Hepatocyte (in vitro differentiated cells): ENCODE measurements at regions not wholly inside any gene's neighbourhood (a gene's known extent, or its start where the extent isn't known, plus 50 kb on each side); places are given as distances from the start of the nearest gene placed in this dataset.

Experiments
- DNase-seq: peaks from one replicate; pipeline ENCODE4 v3.0.0-alpha.2; 2016; ENCODE audit warnings: low spot score
- H2AFZ ChIP-seq: fragments of 200-600 bp; sonication (generic); 2 replicates; pipeline ENCODE4 v1.6.0; 2016; ENCODE audit warnings: antibody characterized with exemption, mild to moderate bottlenecking
- H3K27ac ChIP-seq: fragments of 200-600 bp; sonication (generic); 2 replicates; pipeline ENCODE4 v1.5.1; 2016; ENCODE audit warnings: mild to moderate bottlenecking
- H3K27me3 ChIP-seq: fragments of 200-600 bp; sonication (generic); 2 replicates; pipeline ENCODE4 v1.6.1; 2016
- H3K36me3 ChIP-seq: fragments of 200-600 bp; sonication (generic); replicated peaks from 2 replicates; pipeline ENCODE4 v1.5.1; 2016; ENCODE audit warnings: low read depth; ENCODE audit not compliant: insufficient read depth
- H3K4me1 ChIP-seq: fragments of 200-600 bp; sonication (generic); 2 replicates; pipeline ENCODE4 v1.5.1; 2016; ENCODE audit warnings: mild to moderate bottlenecking, moderate library complexity; ENCODE audit not compliant: insufficient read depth
- H3K4me2 ChIP-seq: fragments of 200-600 bp; sonication (generic); 2 replicates; pipeline ENCODE4 v1.6.0; 2016
- H3K4me3 ChIP-seq: fragments of 200-600 bp; sonication (generic); 2 replicates; pipeline ENCODE4 v1.5.1; 2016; ENCODE audit warnings: mild to moderate bottlenecking
- H3K79me2 ChIP-seq: fragments of 200-600 bp; sonication (generic); 2 replicates; pipeline ENCODE4 v1.6.0; 2017; ENCODE audit warnings: mild to moderate bottlenecking
- H3K9me2 ChIP-seq: fragments of 200-600 bp; sonication (generic); replicated peaks from 2 replicates; pipeline ENCODE4 v1.6.0; 2017; ENCODE audit warnings: mild to moderate bottlenecking; ENCODE audit not compliant: insufficient read depth
- H3K9me3 ChIP-seq: fragments of 200-600 bp; sonication (generic); 2 replicates; pipeline ENCODE4 v1.5.1; 2016; ENCODE audit warnings: low read depth, mild to moderate bottlenecking
- H4K20me1 ChIP-seq: fragments of 200-600 bp; sonication (generic); 2 replicates; pipeline ENCODE4 v1.6.0; 2016; ENCODE audit warnings: mild to moderate bottlenecking; ENCODE audit not compliant: insufficient read depth, poor library complexity, severe bottlenecking
- EZH2 ChIP-seq: fragments of 200-600 bp; sonication (generic); IDR thresholded peaks from 2 replicates; pipeline ENCODE4 v1.6.1; 2016; ENCODE audit warnings: antibody characterized with exemption, mild to moderate bottlenecking, borderline replicate concordance
- EZH2phosphoT487 ChIP-seq: fragments of 200-600 bp; sonication (generic); IDR thresholded peaks from one replicate; pipeline ENCODE4 v1.6.1; 2018; ENCODE audit warnings: antibody characterized with exemption, mild to moderate bottlenecking, low read depth, moderate library complexity; ENCODE audit not compliant: unreplicated experiment, severe bottlenecking
- WGBS: methylation state at CpG from one replicate; pipeline ENCODE4 v1.1.6; 2016; ENCODE audit warnings: low lambda C conversion rate; ENCODE audit errors: missing lambda C conversion rate; 5-methylcytosine and 5-hydroxymethylcytosine counted together
- TF ChIP-seq, protein P1 (sequence below): fragments of 200-600 bp; sonication (generic); IDR thresholded peaks from 2 replicates; pipeline ENCODE4 v1.5.1; 2016; ENCODE audit warnings: antibody characterized with exemption, mild to moderate bottlenecking; ENCODE audit not compliant: poor library complexity

DNA sequence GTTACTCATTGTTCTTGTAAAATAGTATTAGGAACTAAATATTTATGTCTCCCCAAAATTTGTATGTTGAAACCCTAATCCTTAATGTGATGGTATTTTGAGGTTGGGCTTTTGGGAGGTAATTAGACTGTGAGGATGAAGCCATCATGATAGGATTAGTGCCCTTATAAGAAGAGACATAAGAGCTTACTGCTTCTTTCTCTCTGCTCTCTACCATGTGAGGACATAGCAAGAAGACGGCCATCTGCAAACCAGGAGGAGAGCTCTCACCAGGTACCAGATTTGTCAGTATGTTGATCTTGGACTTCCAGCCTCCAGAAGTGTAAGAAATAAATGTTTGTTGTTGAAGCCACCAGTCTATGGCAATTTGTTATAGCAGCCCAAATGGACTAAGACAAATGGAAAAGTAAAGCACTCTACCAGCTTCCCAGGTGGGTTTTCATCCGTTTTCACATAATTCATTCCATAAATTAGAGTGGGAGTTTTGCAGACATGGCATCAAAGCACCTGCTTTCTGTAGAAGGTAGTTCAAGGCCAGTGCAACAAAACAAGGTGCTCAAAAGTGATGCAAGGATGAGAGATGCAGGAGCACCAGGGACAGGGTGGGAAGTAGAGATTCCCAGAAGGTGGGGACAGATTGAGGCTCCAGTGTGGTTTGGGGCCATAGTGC lies 70.7 kb downstream of the MYCN start:
- DNase-seq: no peak
- Histone ChIP-seq H2AFZ (no peak overlapping the region), H3K27ac (no peak overlapping the region), H3K9me2 (no peaks in the 10 kb centered on the region), H3K27me3 (no peaks in the 10 kb centered on the region), H3K36me3 (no peaks in the 10 kb centered on the region), H3K79me2 (no peaks in the 10 kb centered on the region), H4K20me1 (no peaks in the 10 kb centered on the region), H3K4me1 (peaks cover 12% of the 10 kb centered on the region), H3K4me2 (no peak overlapping the region), H3K4me3 (no peak overlapping the region), H3K9me3 (no peaks in the 10 kb centered on the region)
- WGBS: 95% methylated on average over 2 of the region's 2 CpGs
- no peak for TF ChIP-seq EZH2phosphoT487
- no peak for TF ChIP-seq EZH2
- TF ChIP-seq, protein P1, sequence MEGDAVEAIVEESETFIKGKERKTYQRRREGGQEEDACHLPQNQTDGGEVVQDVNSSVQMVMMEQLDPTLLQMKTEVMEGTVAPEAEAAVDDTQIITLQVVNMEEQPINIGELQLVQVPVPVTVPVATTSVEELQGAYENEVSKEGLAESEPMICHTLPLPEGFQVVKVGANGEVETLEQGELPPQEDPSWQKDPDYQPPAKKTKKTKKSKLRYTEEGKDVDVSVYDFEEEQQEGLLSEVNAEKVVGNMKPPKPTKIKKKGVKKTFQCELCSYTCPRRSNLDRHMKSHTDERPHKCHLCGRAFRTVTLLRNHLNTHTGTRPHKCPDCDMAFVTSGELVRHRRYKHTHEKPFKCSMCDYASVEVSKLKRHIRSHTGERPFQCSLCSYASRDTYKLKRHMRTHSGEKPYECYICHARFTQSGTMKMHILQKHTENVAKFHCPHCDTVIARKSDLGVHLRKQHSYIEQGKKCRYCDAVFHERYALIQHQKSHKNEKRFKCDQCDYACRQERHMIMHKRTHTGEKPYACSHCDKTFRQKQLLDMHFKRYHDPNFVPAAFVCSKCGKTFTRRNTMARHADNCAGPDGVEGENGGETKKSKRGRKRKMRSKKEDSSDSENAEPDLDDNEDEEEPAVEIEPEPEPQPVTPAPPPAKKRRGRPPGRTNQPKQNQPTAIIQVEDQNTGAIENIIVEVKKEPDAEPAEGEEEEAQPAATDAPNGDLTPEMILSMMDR: no peak

DNA sequence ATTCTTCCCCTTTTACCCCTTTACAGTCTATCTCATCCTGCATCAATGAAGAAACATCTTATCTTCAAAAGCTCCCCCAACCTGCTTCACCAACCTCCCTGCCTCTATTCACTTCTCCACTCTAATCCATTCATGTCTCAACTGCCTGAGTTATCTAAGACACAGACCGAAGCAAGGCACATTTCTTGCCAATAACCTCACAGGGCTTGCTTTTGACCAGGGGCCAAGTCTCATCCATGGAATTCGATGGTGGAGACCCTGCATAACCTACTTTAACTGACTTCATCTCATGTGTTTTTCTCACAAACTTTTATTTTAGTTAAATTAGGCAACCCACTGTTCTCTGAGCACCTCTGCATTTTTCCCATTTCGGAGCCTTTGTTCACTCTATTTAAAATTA lies 69.7 kb downstream of the MYCN start:
- DNase-seq: no peak

DNA sequence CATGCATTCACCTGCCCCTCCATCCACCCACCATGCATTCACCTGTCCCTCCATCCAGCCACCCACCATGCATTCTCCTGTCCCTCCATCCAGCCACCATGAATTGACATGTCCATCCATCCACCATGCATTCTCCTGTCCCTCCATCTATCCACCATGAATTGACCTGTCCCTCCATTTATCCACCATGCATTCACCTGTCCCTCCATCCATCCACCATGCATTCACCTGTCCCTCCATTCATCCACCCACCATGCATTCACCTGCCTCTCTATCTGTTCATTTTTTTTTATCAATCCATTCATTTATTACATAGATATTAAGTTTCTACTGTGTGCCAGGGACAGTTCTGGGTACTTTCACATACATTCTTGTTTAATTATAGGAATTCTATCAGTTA lies 69.2 kb downstream of the MYCN start:
- DNase-seq: no peak
- H2AFZ ChIP-seq: no peak overlapping the region
- H3K36me3 ChIP-seq: no peaks in the 10 kb centered on the region
- peaks cover 12% of the 10 kb centered on the region for H3K4me1 ChIP-seq
- H3K4me3 ChIP-seq: no peak overlapping the region
- no peak for TF ChIP-seq EZH2
- TF ChIP-seq EZH2phosphoT487: no peak
- TF ChIP-seq, protein P1: no peak
- no peak overlapping the region for H3K4me2 ChIP-seq
- no peaks in the 10 kb centered on the region for H4K20me1 ChIP-seq
- no peak overlapping the region for H3K27ac ChIP-seq
- H3K9me2 ChIP-seq: no peaks in the 10 kb centered on the region
- H3K79me2 ChIP-seq: no peaks in the 10 kb centered on the region
- no peaks in the 10 kb centered on the region for H3K27me3 ChIP-seq
- H3K9me3 ChIP-seq: no peaks in the 10 kb centered on the region

More for the DNA sequence above, 69.7 kb downstream of the MYCN start:
- Histone ChIP-seq H3K4me3 (no peak overlapping the region), H2AFZ (no peak overlapping the region), H4K20me1 (no peaks in the 10 kb centered on the region), H3K9me3 (no peaks in the 10 kb centered on the region), H3K79me2 (no peaks in the 10 kb centered on the region), H3K9me2 (no peaks in the 10 kb centered on the region), H3K4me1 (peaks cover 12% of the 10 kb centered on the region), H3K27ac (no peak overlapping the region), H3K27me3 (no peaks in the 10 kb centered on the region), H3K36me3 (no peaks in the 10 kb centered on the region), H3K4me2 (no peak overlapping the region)
- no peak for TF ChIP-seq EZH2
- TF ChIP-seq EZH2phosphoT487: no peak
- TF ChIP-seq, protein P1: no peak
- 94% methylated on average over 3 of the region's 3 CpGs for WGBS

DNA sequence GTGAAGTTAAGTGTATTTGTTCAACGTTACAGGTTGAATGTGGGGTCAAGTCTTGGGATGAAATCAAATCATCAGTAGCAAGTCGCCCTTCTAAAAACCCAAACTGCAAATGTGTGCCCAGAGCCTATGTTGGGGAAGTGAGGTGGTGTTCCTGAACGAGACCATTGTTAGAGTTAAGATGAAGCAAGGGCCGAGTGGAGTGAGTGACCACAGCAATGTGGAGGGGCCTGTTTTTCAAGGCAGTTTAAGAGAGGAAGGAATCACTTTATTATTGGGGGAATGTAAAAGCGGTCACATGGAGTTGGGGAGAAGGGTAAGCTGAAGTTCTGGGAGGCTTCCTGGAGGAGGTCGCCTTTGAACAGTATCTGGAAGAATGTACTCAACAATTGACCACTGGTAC lies 68.5 kb downstream of the MYCN start:
- Histone ChIP-seq H2AFZ (no peak overlapping the region), H3K27me3 (no peaks in the 10 kb centered on the region), H3K27ac (no peak overlapping the region), H3K4me2 (no peak overlapping the region), H3K9me3 (no peaks in the 10 kb centered on the region), H3K79me2 (no peaks in the 10 kb centered on the region), H3K36me3 (no peaks in the 10 kb centered on the region), H4K20me1 (no peaks in the 10 kb centered on the region), H3K4me1 (peaks cover 12% of the 10 kb centered on the region), H3K4me3 (no peak overlapping the region), H3K9me2 (no peaks in the 10 kb centered on the region)
- DNase-seq: no peak
- TF ChIP-seq EZH2phosphoT487: no peak
- TF ChIP-seq, protein P1: no peak
- no peak for TF ChIP-seq EZH2
- WGBS: 86% methylated on average over 6 of the region's 6 CpGs
